IMR-90 (cell line): ENCODE measurements at regions not wholly inside any gene's neighbourhood (a gene's known extent, or its start where the extent isn't known, plus 50 kb on each side); places are given as distances from the start of the nearest gene placed in this dataset.

Source experiments
- ATAC-seq: fragments of 200-7000 bp; cut with Tn5 transposase; 2 replicates; pipeline ENCODE4 v1.9.1; 2020; ENCODE audit warnings: low read depth, mild to moderate bottlenecking, moderate library complexity
- BruUV-seq: library from RNA; stranded (reverse); fragments of 400-500 nt; replicated peaks from 2 replicates; lab custom pipeline; 2021; lab: Mats Ljungman, UMichigan
- CTCF ChIA-PET: fragments of 300-600 bp; formaldehyde crosslinking; extraction: SDS; loops from one replicate; lab custom pipeline; 2021; ENCODE audit warnings: antibody characterized with exemption; lab: Yijun Ruan, JAX
- POLR2A ChIA-PET: fragments of 300-600 bp; sonication (Branson Sonifier 250); formaldehyde crosslinking; loops from one replicate; lab custom pipeline; 2022; ENCODE audit warnings: antibody characterized with exemption; ENCODE audit not compliant: unreplicated experiment; lab: Charles Lee
- DNase-seq: peaks from one replicate; pipeline ENCODE4 v3.0.0; 2013
- H2AFZ ChIP-seq: replicated peaks from 2 replicates; pipeline ENCODE3; 2013; ENCODE audit warnings: low read length, mild to moderate bottlenecking; ENCODE audit not compliant: poor library complexity
- H2AK5ac ChIP-seq: 2 replicates; pipeline ENCODE4 v1.6.1; 2013; ENCODE audit warnings: low read depth, low read length, inconsistent platforms
- H2AK9ac ChIP-seq: replicated peaks from 2 replicates; pipeline ENCODE3; 2013; ENCODE audit warnings: mild to moderate bottlenecking, low read depth, low read length, moderate library complexity; ENCODE audit not compliant: poor library complexity
- H2BK120ac ChIP-seq: 2 replicates; pipeline ENCODE4 v1.6.1; 2013; ENCODE audit warnings: low read depth, low read length, inconsistent platforms
- H2BK15ac ChIP-seq: 3 replicates; pipeline ENCODE4 v1.6.1; 2013; ENCODE audit warnings: low read depth, low read length, inconsistent platforms
- H2BK20ac ChIP-seq: 2 replicates; pipeline ENCODE4 v1.6.1; 2013; ENCODE audit warnings: low read depth, mild to moderate bottlenecking, inconsistent platforms, low read length, moderate library complexity
- H2BK5ac ChIP-seq: 2 replicates; pipeline ENCODE4 v1.6.1; 2013; ENCODE audit warnings: mild to moderate bottlenecking, low read depth, low read length, inconsistent platforms; ENCODE audit not compliant: poor library complexity, severe bottlenecking
- H3K14ac ChIP-seq: replicated peaks from 2 replicates; pipeline ENCODE4 v1.6.1; 2013; ENCODE audit warnings: low read depth, low read length, inconsistent platforms
- H3K18ac ChIP-seq: 2 replicates; pipeline ENCODE4 v1.6.1; 2013; ENCODE audit warnings: low read depth, low read length, control low read depth
- H3K23ac ChIP-seq: 2 replicates; pipeline ENCODE4 v1.6.1; 2013; ENCODE audit warnings: low read depth, low read length, inconsistent platforms
- H3K27ac ChIP-seq: 2 replicates; pipeline ENCODE4 v1.5.1; 2013; ENCODE audit warnings: mild to moderate bottlenecking, control low read depth, low read length; ENCODE audit not compliant: insufficient read depth
- H3K27me3 ChIP-seq: 2 replicates; pipeline ENCODE4 v1.6.1; 2013; ENCODE audit warnings: low read length; ENCODE audit not compliant: control insufficient read depth, insufficient read depth
- H3K36me3 ChIP-seq: 2 replicates; pipeline ENCODE4 v1.6.1; 2013; ENCODE audit warnings: low read length, mixed read lengths; ENCODE audit not compliant: control insufficient read depth, insufficient read depth
- H3K4ac ChIP-seq: 2 replicates; pipeline ENCODE4 v1.6.1; 2013; ENCODE audit warnings: low read depth, low read length, inconsistent platforms
- H3K4me1 ChIP-seq: 2 replicates; pipeline ENCODE4 v1.6.1; 2013; ENCODE audit warnings: low read length, mixed read lengths; ENCODE audit not compliant: control insufficient read depth, insufficient read depth
- H3K4me2 ChIP-seq: 2 replicates; pipeline ENCODE4 v1.6.1; 2013; ENCODE audit warnings: low read depth, mild to moderate bottlenecking, control low read depth, low read length, moderate library complexity
- H3K4me3 ChIP-seq: 2 replicates; pipeline ENCODE4 v1.5.1; 2013; ENCODE audit warnings: low read depth, mild to moderate bottlenecking, control low read depth, low read length, moderate library complexity; ENCODE audit not compliant: insufficient read depth
- H3K56ac ChIP-seq: 2 replicates; pipeline ENCODE4 v1.6.1; 2013; ENCODE audit warnings: low read length, inconsistent platforms; ENCODE audit not compliant: insufficient read depth; ENCODE audit errors: extremely low read depth
- H3K79me1 ChIP-seq, 2 experiments: 2 replicates each; pipeline ENCODE4 v1.6.1; 2013; ENCODE audit warnings: low read length in 2 of 2, inconsistent platforms in 1 of 2, low read depth in 1 of 2
- H3K9ac ChIP-seq: 2 replicates; pipeline ENCODE4 v1.6.1; 2013; ENCODE audit warnings: low read depth, low read length, control low read depth
- H3K9me1 ChIP-seq: 2 replicates; pipeline ENCODE4 v1.6.1; 2013; ENCODE audit warnings: low read length, inconsistent platforms; ENCODE audit not compliant: insufficient read depth
- H3K9me3 ChIP-seq: 2 replicates; pipeline ENCODE4 v1.6.1; 2013; ENCODE audit warnings: low read length; ENCODE audit not compliant: control insufficient read depth, insufficient read depth
- H4K20me1 ChIP-seq: 2 replicates; pipeline ENCODE4 v1.6.1; 2013; ENCODE audit warnings: low read length, inconsistent platforms; ENCODE audit not compliant: insufficient read depth
- H4K5ac ChIP-seq: 2 replicates; pipeline ENCODE4 v1.6.1; 2013; ENCODE audit warnings: mild to moderate bottlenecking, low read depth, low read length, control low read depth
- H4K8ac ChIP-seq, 2 experiments: 2 replicates each; pipeline ENCODE4 v1.6.1; 2013; ENCODE audit warnings: low read depth in 2 of 2, low read length in 2 of 2, control low read depth in 1 of 2, inconsistent platforms in 1 of 2
- H4K91ac ChIP-seq: 2 replicates; pipeline ENCODE4 v1.6.1; 2013; ENCODE audit warnings: low read depth, low read length, inconsistent platforms; ENCODE audit not compliant: insufficient read depth
- BHLHE40 ChIP-seq: fragments of 150-350 bp; IDR thresholded peaks from 2 replicates; pipeline ENCODE4 v1.6.1; 2016; ENCODE audit warnings: mild to moderate bottlenecking, low read depth, low read length
- CEBPB ChIP-seq: IDR thresholded peaks from 2 replicates; pipeline ENCODE4 v1.6.1; 2012; ENCODE audit warnings: low read depth, low read length, improper control_type of control experiment
- CHD1 ChIP-seq: IDR thresholded peaks from 2 replicates; pipeline ENCODE4 v1.6.1; 2012; ENCODE audit warnings: low read depth, low read length, improper control_type of control experiment
- CTCF ChIP-seq: conservative IDR thresholded peaks from 2 replicates; pipeline ENCODE4 v1.5.1; 2012; ENCODE audit warnings: mild to moderate bottlenecking, low read depth, low read length, improper control_type of control experiment
- FOS ChIP-seq: fragments of 150-350 bp; IDR thresholded peaks from 2 replicates; pipeline ENCODE4 v1.6.1; 2016; ENCODE audit warnings: low read depth, low read length
- MAFK ChIP-seq: IDR thresholded peaks from 2 replicates; pipeline ENCODE4 v1.6.1; 2012; ENCODE audit warnings: low read depth, low read length, improper control_type of control experiment
- MAZ ChIP-seq: IDR thresholded peaks from 2 replicates; pipeline ENCODE4 v1.6.1; 2012; ENCODE audit warnings: low read depth, mild to moderate bottlenecking, low read length, improper control_type of control experiment, moderate library complexity, borderline replicate concordance
- MXI1 ChIP-seq: IDR thresholded peaks from 2 replicates; pipeline ENCODE4 v1.6.1; 2012; ENCODE audit warnings: low read depth, mild to moderate bottlenecking, low read length, moderate library complexity, borderline replicate concordance
- NFE2L2 ChIP-seq: fragments of 150-350 bp; IDR thresholded peaks from 2 replicates; pipeline ENCODE4 v1.6.1; 2016; ENCODE audit warnings: low read depth, mild to moderate bottlenecking, low read length
- POLR2A ChIP-seq: IDR thresholded peaks from 2 replicates; pipeline ENCODE4 v1.6.1; 2012; ENCODE audit warnings: mild to moderate bottlenecking, low read depth, low read length
- RAD21 ChIP-seq: IDR thresholded peaks from 2 replicates; pipeline ENCODE4 v1.6.1; 2012; ENCODE audit warnings: low read length, improper control_type of control experiment
- RCOR1 ChIP-seq: IDR thresholded peaks from 2 replicates; pipeline ENCODE4 v1.6.1; 2012; ENCODE audit warnings: mild to moderate bottlenecking, low read length, improper control_type of control experiment; ENCODE audit not compliant: insufficient replicate concordance
- RFX5 ChIP-seq: IDR thresholded peaks from 2 replicates; pipeline ENCODE4 v1.8.0; 2012; ENCODE audit warnings: low read depth, mild to moderate bottlenecking, low read length, moderate library complexity
- SMC3 ChIP-seq: fragments of 150-350 bp; IDR thresholded peaks from 2 replicates; pipeline ENCODE4 v1.6.1; 2016; ENCODE audit warnings: low read depth, mild to moderate bottlenecking, antibody characterized with exemption, low read length, moderate library complexity
- USF2 ChIP-seq: fragments of 150-350 bp; IDR thresholded peaks from 2 replicates; pipeline ENCODE4 v1.6.1; 2017; ENCODE audit warnings: mild to moderate bottlenecking, antibody characterized with exemption, low read length, low read depth
- WGBS, 2 experiments: methylation state at CpG; one replicate each; pipeline versions ENCODE4 v1.1.5 to v1.1.7; 2013; ENCODE audit warnings: missing lambda C conversion rate in 2 of 2; ENCODE audit not compliant: insufficient read length in 1 of 2; ENCODE audit errors: extremely low coverage in 2 of 2; 5-methylcytosine and 5-hydroxymethylcytosine counted together
- dilution Hi-C: fragments of 300-500 bp; cut with HindIII; formaldehyde crosslinking; loops from one replicate; pipeline ENCODE4 v1.14.3; 2018; ENCODE audit warnings: low sequenced_read_pairs; ENCODE audit not compliant: unreplicated experiment
- in situ Hi-C: fragments of 300-500 bp; cut with MboI; formaldehyde crosslinking; loops from 3 replicates; pipeline ENCODE4 v1.14.3; 2019; ENCODE audit warnings: low sequenced_read_pairs, inconsistent platforms, mixed read lengths
- intact Hi-C: fragments of 100-400 bp; cut with micrococcal nuclease; formaldehyde crosslinking; loops from 2 replicates; pipeline ENCODE4 v1.10.0; 2022

- H3K14ac ChIP-seq, result peak overlapping the region; percentile 94
- peak; percentile 99 for DNase-seq
- H3K27ac ChIP-seq, result peak overlapping the region; percentile 83
- H3K4me3 ChIP-seq, result no peak overlapping the region
- peak overlapping the region; percentile 89 for H4K5ac ChIP-seq
- H2BK5ac ChIP-seq, result peak overlapping the region; percentile 93
- peaks cover 8% of the 10 kb centered on the region; the same call in 1 of the 2 replicates for H3K9me1 ChIP-seq
- no peaks in the 10 kb centered on the region for H3K36me3 ChIP-seq
- ChIA-PET POLR2A (no interaction called here), CTCF (interaction anchor here (1.2 kb wide), 2 partner anchors 14 to 270 kb away, joined by 3 read pairs; no protein-coding TSS in a partner anchor)
- peak overlapping the region; percentile 86 for H3K18ac ChIP-seq
- dilution Hi-C loops (no loop called here), in situ Hi-C loops (no loop called here), intact Hi-C loops (loop anchor here (5.0 kb wide), 1 partner anchor 259 kb away; no protein-coding TSS in a partner anchor)
- peak overlapping the region; percentile 70 for H2AK5ac ChIP-seq
- H3K9ac ChIP-seq, result peak overlapping the region; percentile 58
- peak overlapping the region; percentile 37 for H3K56ac ChIP-seq
- WGBS, 2 experiments, result 55% methylated on average over 5 of the region's 9 CpGs; no CpG with 5 or more reads in 1 of the 2 experiments
- peak overlapping the region; percentile 89 for H3K4ac ChIP-seq
- no peaks in the 10 kb centered on the region for H3K79me1 ChIP-seq
- H4K8ac ChIP-seq, result peak overlapping the region; percentile 42 to 84; a peak in 2 of 4 replicates
- peak overlapping the region; percentile 95 for H2BK120ac ChIP-seq
- no TSS peak for BruUV-seq
- ATAC-seq, result peak; percentile 98
- H3K4me1 ChIP-seq, result peaks cover 7% of the 10 kb centered on the region
- H3K27me3 ChIP-seq, result no peaks in the 10 kb centered on the region
- peak overlapping the region; percentile 51; the same call in 2 of the 3 replicates for H2BK15ac ChIP-seq
- peak overlapping the region; percentile 52 for H2AFZ ChIP-seq
- peak overlapping the region; percentile 89 for H4K91ac ChIP-seq
- peak overlapping the region; percentile 5 for H2AK9ac ChIP-seq
- no peaks in the 10 kb centered on the region for H4K20me1 ChIP-seq
- H3K23ac ChIP-seq, result peak overlapping the region; percentile 96
- peak overlapping the region; percentile 95 for H2BK20ac ChIP-seq
- peak overlapping the region; percentile 69 for H3K4me2 ChIP-seq
- H3K9me3 ChIP-seq, result no peaks in the 10 kb centered on the region
- TF ChIP-seq CTCF (no peak), RAD21 (peak; percentile 23; the same call in 1 of the 2 replicates), CHD1 (no peak), POLR2A (no peak), RFX5 (no peak), BHLHE40 (peak; percentile 61), RCOR1 (peak; percentile 2), FOS (peak; percentile 94), CEBPB (peak; percentile 52), MAFK (no peak), MXI1 (no peak), SMC3 (no peak), NFE2L2 (peak; percentile 7; the same call in 1 of the 2 replicates), USF2 (no peak), MAZ (peak; percentile 71)
Measured at GRCh38 chr6:134436281-134436815, 118.4 kb upstream of the SGK1 start.
